ENCODE measurements at regions not wholly inside any gene's neighbourhood (a gene's known extent, or its start where the extent isn't known, plus 50 kb on each side); places are given as distances from the start of the nearest gene placed in this dataset.

- TF ChIP-seq ZNF333 (CRISPR knock-in tag; IDR thresholded peaks at IDR 0.05; ENCODE audit: borderline replicate concordance) (no peak), TARDBP (CRISPR knock-in tag; IDR thresholded peaks at IDR 0.05) (no peak), ZNF614 (CRISPR knock-in tag; IDR thresholded peaks at IDR 0.05; ENCODE audit: borderline replicate concordance) (no peak), MTERF4 (CRISPR knock-in tag; IDR thresholded peaks at IDR 0.05) (no peak), MAFG (CRISPR knock-in tag; IDR thresholded peaks at IDR 0.05) (no peak), ZNF124 (CRISPR knock-in tag; IDR thresholded peaks at IDR 0.05) (no peak), ZNF800 (CRISPR knock-in tag; IDR thresholded peaks at IDR 0.05) (no peak), TRIM24 (CRISPR knock-in tag; IDR thresholded peaks at IDR 0.05) (no peak), ZNF296 (CRISPR knock-in tag; conservative IDR thresholded peaks at IDR 0.05) (no peak), SKI (IDR thresholded peaks at IDR 0.05; ENCODE audit: partially characterized antibody) (no peak), ZNF672 (CRISPR knock-in tag; IDR thresholded peaks at IDR 0.05) (no peak), ZEB1 (IDR thresholded peaks at IDR 0.05; ENCODE audit: insufficient replicate concordance, low read depth) (no peak), ZBTB38 (CRISPR knock-in tag; IDR thresholded peaks at IDR 0.05) (no peak)
- TF ChIP-seq, protein P1, sequence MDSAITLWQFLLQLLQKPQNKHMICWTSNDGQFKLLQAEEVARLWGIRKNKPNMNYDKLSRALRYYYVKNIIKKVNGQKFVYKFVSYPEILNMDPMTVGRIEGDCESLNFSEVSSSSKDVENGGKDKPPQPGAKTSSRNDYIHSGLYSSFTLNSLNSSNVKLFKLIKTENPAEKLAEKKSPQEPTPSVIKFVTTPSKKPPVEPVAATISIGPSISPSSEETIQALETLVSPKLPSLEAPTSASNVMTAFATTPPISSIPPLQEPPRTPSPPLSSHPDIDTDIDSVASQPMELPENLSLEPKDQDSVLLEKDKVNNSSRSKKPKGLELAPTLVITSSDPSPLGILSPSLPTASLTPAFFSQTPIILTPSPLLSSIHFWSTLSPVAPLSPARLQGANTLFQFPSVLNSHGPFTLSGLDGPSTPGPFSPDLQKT (CRISPR knock-in tag; IDR thresholded peaks at IDR 0.05; ENCODE audit: borderline replicate concordance) = no peak
- H3K27ac ChIP-seq (ENCODE audit: extremely low read length, insufficient read depth, low read length) = no peak overlapping the region
- H3K4me3 ChIP-seq (replicated peaks in 1 of 3; ENCODE audit: insufficient read depth in 1 of 3, low read depth in 2 of 3, low read length in 3 of 3) = no peak overlapping the region
- H3K4me1 ChIP-seq (ENCODE audit: insufficient read depth, low read length) = peaks cover 10% of the 10 kb centered on the region
- H4K20me1 ChIP-seq (ENCODE audit: insufficient read depth, low read length) = peaks cover 17% of the 10 kb centered on the region
- WGBS (ENCODE audit: low lambda C conversion rate) = 81% methylated on average over 33 of the region's 33 CpGs
- H3K27me3 ChIP-seq (ENCODE audit: control insufficient read depth in 1 of 2, insufficient read depth in 2 of 2, low read length in 2 of 2) = peaks cover 17 to 24% of the 10 kb centered on the region in 2 experiments; a peak in 4 of 5 replicates
- no peak overlapping the region for H2AFZ ChIP-seq (ENCODE audit: low read length)
- H3K79me2 ChIP-seq (ENCODE audit: insufficient read depth, low read length) = no peaks in the 10 kb centered on the region
- no peaks in the 10 kb centered on the region for H3K36me3 ChIP-seq (replicated peaks in 1 of 2; ENCODE audit: control insufficient read depth in 1 of 2, insufficient read depth in 2 of 2, low read length in 2 of 2)
- no peak for DNase-seq (ENCODE audit: low spot score)
- no peak for ATAC-seq
- ChIA-PET POLR2A (no interaction called here), CTCF (ENCODE audit: low intra/inter-chr PET ratio, low total read pairs) (no interaction called here)
- in situ Hi-C loops (cut with HindIII; ENCODE audit: extremely low pct_ligation_motif_present, low pct_unique_long_range_greater_than_20kb) (no loop called here), intact Hi-C loops (cut with micrococcal nuclease; ENCODE audit: unreplicated experiment) (no loop called here)
- no TSS peak for BruUV-seq (replicated peaks)
- H3K9ac ChIP-seq (ENCODE audit: insufficient read depth, low read depth, low read length) = no peak overlapping the region
- no peak overlapping the region for H3K4me2 ChIP-seq (ENCODE audit: low read depth, low read length)
- FAIRE-seq = no peak
- H3K9me3 ChIP-seq (ENCODE audit: low read length) = no peaks in the 10 kb centered on the region
Observed at GRCh38 chr16:85431431-85432124, 181.5 kb upstream of the GSE1 start.
